Panc1 (cell line): ENCODE measurements at regions not wholly inside any gene's neighbourhood (a gene's known extent, or its start where the extent isn't known, plus 50 kb on each side); places are given as distances from the start of the nearest gene placed in this dataset.

Experiments
- ATAC-seq: fragments of 200-7000 bp; cut with Tn5 transposase; 2 replicates; pipeline ENCODE4 v1.9.1; 2020; ENCODE audit warnings: mild to moderate bottlenecking, moderate library complexity
- BruUV-seq: library from RNA; stranded (reverse); fragments of 400-500 nt; replicated peaks from 2 replicates; lab custom pipeline; 2021; lab: Mats Ljungman, UMichigan
- CTCF ChIA-PET: fragments of 300-600 bp; sonication (Branson Sonifier 250); formaldehyde crosslinking; loops from one replicate; lab custom pipeline; 2022; ENCODE audit warnings: antibody characterized with exemption; lab: Charles Lee
- POLR2A ChIA-PET: fragments of 300-600 bp; sonication (Branson Sonifier 250); formaldehyde crosslinking; loops from one replicate; lab custom pipeline; 2022; ENCODE audit warnings: antibody characterized with exemption; lab: Charles Lee
- DNase-seq: peaks from one replicate; pipeline ENCODE4 v3.0.0-alpha.2; 2010; ENCODE audit warnings: low read depth, low spot score
- H3K27ac ChIP-seq: 2 replicates; pipeline ENCODE4 v1.5.1; 2011; ENCODE audit warnings: mild to moderate bottlenecking, low read length, inconsistent platforms
- H3K27me3 ChIP-seq: fragments of 200-500 bp; sonication (Bioruptor generic); 2 replicates; pipeline ENCODE4 v1.6.0; 2014; ENCODE audit warnings: low read length, inconsistent platforms; ENCODE audit not compliant: control insufficient read depth, insufficient read depth
- H3K36me3 ChIP-seq: fragments of 200-500 bp; sonication (Bioruptor generic); 2 replicates; pipeline ENCODE4 v1.5.1; 2014; ENCODE audit warnings: inconsistent platforms, mild to moderate bottlenecking, low read length, moderate library complexity; ENCODE audit not compliant: control insufficient read depth, insufficient read depth
- H3K4me1 ChIP-seq: 2 replicates; pipeline ENCODE4 v1.5.1; 2011; ENCODE audit warnings: inconsistent platforms, mild to moderate bottlenecking, low read length, moderate library complexity; ENCODE audit not compliant: control insufficient read depth, insufficient read depth
- H3K4me3 ChIP-seq, 2 experiments: 2 replicates each; pipeline ENCODE4 v1.5.1; 2011 to 2012; ENCODE audit warnings: low read depth in 2 of 2, low read length in 2 of 2, mild to moderate bottlenecking in 2 of 2, inconsistent platforms in 1 of 2, moderate library complexity in 1 of 2
- H3K9me3 ChIP-seq: fragments of 200-500 bp; sonication (Bioruptor generic); 2 replicates; pipeline ENCODE4 v1.5.1; 2014; ENCODE audit warnings: low read depth, mild to moderate bottlenecking, inconsistent platforms, low read length, moderate library complexity; ENCODE audit not compliant: control insufficient read depth, insufficient read depth
- POLR2AphosphoS5 ChIP-seq: IDR thresholded peaks from 2 replicates; pipeline ENCODE4 v1.6.1; 2012; ENCODE audit warnings: mild to moderate bottlenecking, low read depth, low read length, moderate library complexity
- SIN3A ChIP-seq: IDR thresholded peaks from 2 replicates; pipeline ENCODE4 v1.6.1; 2012; ENCODE audit warnings: low read depth, mild to moderate bottlenecking, low read length, moderate library complexity, borderline replicate concordance; ENCODE audit not compliant: insufficient read depth
- TCF7L2 ChIP-seq: IDR thresholded peaks from 2 replicates; pipeline ENCODE4 v1.6.1; 2011; ENCODE audit warnings: mild to moderate bottlenecking, low read depth, low read length, inconsistent platforms
- in situ Hi-C: cut with HindIII; loops from 2 replicates; pipeline ENCODE4 v1.10.0; 2016; ENCODE audit warnings: low sequenced_read_pairs, low pct_unique_long_range_greater_than_20kb
- intact Hi-C: fragments of 100-400 bp; cut with micrococcal nuclease; formaldehyde crosslinking; loops from one replicate; pipeline ENCODE4 v1.10.0; 2022; ENCODE audit not compliant: unreplicated experiment
- TF ChIP-seq, protein P1 (sequence below), 2 experiments: IDR thresholded peaks; 2 replicates each; pipeline ENCODE4 v1.6.1; 2011 to 2012; ENCODE audit warnings: low read depth in 2 of 2, control low read depth in 1 of 2, low read length in 1 of 2, mild to moderate bottlenecking in 1 of 2, moderate library complexity in 1 of 2; ENCODE audit not compliant: insufficient read depth in 1 of 2
- TF ChIP-seq, protein P2 (sequence below): fragments of 450-650 bp; IDR thresholded peaks from 2 replicates; pipeline ENCODE4 v1.5.1; 2017; ENCODE audit warnings: mild to moderate bottlenecking

DNA sequence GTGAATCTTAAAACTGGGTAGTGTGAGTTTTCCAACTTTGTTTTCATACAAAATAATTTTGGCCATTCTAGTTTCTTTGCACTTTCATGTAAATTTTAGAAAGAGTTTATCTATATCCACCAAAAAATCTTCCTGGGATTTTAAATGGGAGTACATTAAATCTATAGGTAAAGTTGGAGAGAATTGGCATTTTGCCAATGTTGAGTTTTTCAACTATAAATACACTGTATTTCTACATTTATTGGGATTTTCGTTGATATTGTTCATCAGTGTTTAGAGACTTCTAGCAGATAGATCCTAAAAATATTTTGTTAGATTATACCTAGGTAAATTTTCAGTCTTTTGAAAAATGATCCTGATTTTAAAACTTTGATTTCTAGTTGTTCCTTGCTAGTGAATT is 83.1 kb upstream of the CCDC54 start:
- Histone ChIP-seq H3K27ac (no peak overlapping the region), H3K36me3 (no peaks in the 10 kb centered on the region), H3K9me3 (peaks cover 4% of the 10 kb centered on the region; the same call in 1 of the 2 replicates), H3K4me1 (no peaks in the 10 kb centered on the region), H3K27me3 (no peaks in the 10 kb centered on the region), H3K4me3 (no peak overlapping the region)
- TF ChIP-seq SIN3A (no peak), TCF7L2 (no peak), POLR2AphosphoS5 (no peak)
- TF ChIP-seq, protein P1, sequence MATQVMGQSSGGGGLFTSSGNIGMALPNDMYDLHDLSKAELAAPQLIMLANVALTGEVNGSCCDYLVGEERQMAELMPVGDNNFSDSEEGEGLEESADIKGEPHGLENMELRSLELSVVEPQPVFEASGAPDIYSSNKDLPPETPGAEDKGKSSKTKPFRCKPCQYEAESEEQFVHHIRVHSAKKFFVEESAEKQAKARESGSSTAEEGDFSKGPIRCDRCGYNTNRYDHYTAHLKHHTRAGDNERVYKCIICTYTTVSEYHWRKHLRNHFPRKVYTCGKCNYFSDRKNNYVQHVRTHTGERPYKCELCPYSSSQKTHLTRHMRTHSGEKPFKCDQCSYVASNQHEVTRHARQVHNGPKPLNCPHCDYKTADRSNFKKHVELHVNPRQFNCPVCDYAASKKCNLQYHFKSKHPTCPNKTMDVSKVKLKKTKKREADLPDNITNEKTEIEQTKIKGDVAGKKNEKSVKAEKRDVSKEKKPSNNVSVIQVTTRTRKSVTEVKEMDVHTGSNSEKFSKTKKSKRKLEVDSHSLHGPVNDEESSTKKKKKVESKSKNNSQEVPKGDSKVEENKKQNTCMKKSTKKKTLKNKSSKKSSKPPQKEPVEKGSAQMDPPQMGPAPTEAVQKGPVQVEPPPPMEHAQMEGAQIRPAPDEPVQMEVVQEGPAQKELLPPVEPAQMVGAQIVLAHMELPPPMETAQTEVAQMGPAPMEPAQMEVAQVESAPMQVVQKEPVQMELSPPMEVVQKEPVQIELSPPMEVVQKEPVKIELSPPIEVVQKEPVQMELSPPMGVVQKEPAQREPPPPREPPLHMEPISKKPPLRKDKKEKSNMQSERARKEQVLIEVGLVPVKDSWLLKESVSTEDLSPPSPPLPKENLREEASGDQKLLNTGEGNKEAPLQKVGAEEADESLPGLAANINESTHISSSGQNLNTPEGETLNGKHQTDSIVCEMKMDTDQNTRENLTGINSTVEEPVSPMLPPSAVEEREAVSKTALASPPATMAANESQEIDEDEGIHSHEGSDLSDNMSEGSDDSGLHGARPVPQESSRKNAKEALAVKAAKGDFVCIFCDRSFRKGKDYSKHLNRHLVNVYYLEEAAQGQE (IDR thresholded peaks at IDR 0.05; ENCODE audit: insufficient read depth in 1 of 2, low read depth in 2 of 2, low read length in 1 of 2), result no peak
- TF ChIP-seq, protein P2, sequence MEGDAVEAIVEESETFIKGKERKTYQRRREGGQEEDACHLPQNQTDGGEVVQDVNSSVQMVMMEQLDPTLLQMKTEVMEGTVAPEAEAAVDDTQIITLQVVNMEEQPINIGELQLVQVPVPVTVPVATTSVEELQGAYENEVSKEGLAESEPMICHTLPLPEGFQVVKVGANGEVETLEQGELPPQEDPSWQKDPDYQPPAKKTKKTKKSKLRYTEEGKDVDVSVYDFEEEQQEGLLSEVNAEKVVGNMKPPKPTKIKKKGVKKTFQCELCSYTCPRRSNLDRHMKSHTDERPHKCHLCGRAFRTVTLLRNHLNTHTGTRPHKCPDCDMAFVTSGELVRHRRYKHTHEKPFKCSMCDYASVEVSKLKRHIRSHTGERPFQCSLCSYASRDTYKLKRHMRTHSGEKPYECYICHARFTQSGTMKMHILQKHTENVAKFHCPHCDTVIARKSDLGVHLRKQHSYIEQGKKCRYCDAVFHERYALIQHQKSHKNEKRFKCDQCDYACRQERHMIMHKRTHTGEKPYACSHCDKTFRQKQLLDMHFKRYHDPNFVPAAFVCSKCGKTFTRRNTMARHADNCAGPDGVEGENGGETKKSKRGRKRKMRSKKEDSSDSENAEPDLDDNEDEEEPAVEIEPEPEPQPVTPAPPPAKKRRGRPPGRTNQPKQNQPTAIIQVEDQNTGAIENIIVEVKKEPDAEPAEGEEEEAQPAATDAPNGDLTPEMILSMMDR, result no peak
- POLR2A ChIA-PET, result no interaction called here
- intact Hi-C loops (no loop called here), in situ Hi-C loops (no loop called here)
- no TSS peak for BruUV-seq
- no peak for DNase-seq
- CTCF ChIA-PET, result no interaction called here
- ATAC-seq, result no peak

DNA sequence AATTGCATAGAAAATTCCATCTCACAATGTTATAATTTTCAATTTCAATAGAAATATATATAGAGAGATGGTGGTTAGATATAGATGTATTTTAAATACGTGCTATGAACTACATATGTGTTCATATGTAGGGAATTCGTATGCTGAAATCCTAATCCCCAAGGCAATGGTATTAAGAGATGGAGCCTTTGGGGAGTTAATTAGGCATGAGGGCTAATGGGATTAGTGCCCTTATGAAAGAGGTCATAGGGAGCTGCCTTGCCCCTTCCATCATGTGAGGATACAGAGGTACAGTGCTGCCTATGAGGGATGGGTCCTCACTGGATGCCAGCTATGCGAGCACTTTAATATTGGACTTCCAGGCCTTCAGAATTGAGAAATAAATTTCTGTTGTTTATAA is 79.6 kb upstream of the CCDC54 start:
- ATAC-seq (no peak), DNase-seq (no peak)
- in situ Hi-C loops (no loop called here), intact Hi-C loops (no loop called here)
- H3K27ac ChIP-seq, result no peak overlapping the region
- peaks cover 4% of the 10 kb centered on the region; the same call in 1 of the 2 replicates for H3K9me3 ChIP-seq
- no peaks in the 10 kb centered on the region for H3K36me3 ChIP-seq
- no peaks in the 10 kb centered on the region for H3K27me3 ChIP-seq
- TF ChIP-seq SIN3A, result no peak
- TF ChIP-seq, protein P2, result no peak
- TF ChIP-seq TCF7L2, result no peak
- TF ChIP-seq, protein P1 (IDR thresholded peaks at IDR 0.05; ENCODE audit: insufficient read depth in 1 of 2, low read depth in 2 of 2, low read length in 1 of 2), result no peak
- TF ChIP-seq POLR2AphosphoS5, result no peak
- no peaks in the 10 kb centered on the region for H3K4me1 ChIP-seq
- no TSS peak for BruUV-seq
- H3K4me3 ChIP-seq, result no peak overlapping the region
- ChIA-PET POLR2A (no interaction called here), CTCF (no interaction called here)
